WI38 (cell line): ENCODE measurements at regions not wholly inside any gene's neighbourhood (a gene's known extent, or its start where the extent isn't known, plus 50 kb on each side); places are given as distances from the start of the nearest gene placed in this dataset.

Experiments
- H3K4me3 ChIP-seq: 2 replicates; pipeline ENCODE4 v1.5.1; 2011; ENCODE audit warnings: low read depth, mild to moderate bottlenecking, control low read depth, low read length
- CTCF ChIP-seq: IDR thresholded peaks from 2 replicates; pipeline ENCODE4 v1.5.1; 2012; ENCODE audit warnings: low read depth, mild to moderate bottlenecking, control low read depth, low read length

- no peak overlapping the region for H3K4me3 ChIP-seq
- TF ChIP-seq CTCF: no peak
Measured at GRCh38 chr11:95571718-95572260, 217.8 kb downstream of the FAM76B start.

- no peak for TF ChIP-seq CTCF
- no peak overlapping the region for H3K4me3 ChIP-seq
Measured at GRCh38 chr11:95570845-95571244, 218.7 kb downstream of the FAM76B start.

GRCh38 chr11:95569207-95569606, 220.4 kb downstream of the FAM76B start:
- H3K4me3 ChIP-seq: no peak overlapping the region
- no peak for TF ChIP-seq CTCF

- TF ChIP-seq CTCF: no peak
- H3K4me3 ChIP-seq: no peak overlapping the region
Measured at GRCh38 chr11:95568281-95568680, 221.3 kb downstream of the FAM76B start.

GRCh38 chr11:95567685-95568084, 221.9 kb downstream of the FAM76B start:
- no peak overlapping the region for H3K4me3 ChIP-seq
- no peak for TF ChIP-seq CTCF

- no peak for TF ChIP-seq CTCF
- no peak overlapping the region for H3K4me3 ChIP-seq
Measured at GRCh38 chr11:95566211-95566610, 223.4 kb downstream of the FAM76B start.

- H3K4me3 ChIP-seq: no peak overlapping the region
- no peak for TF ChIP-seq CTCF
Measured at GRCh38 chr11:95565724-95566141, 223.8 kb downstream of the FAM76B start.
